GM12878 (cell line): ENCODE measurements at regions not wholly inside any gene's neighbourhood (a gene's known extent, or its start where the extent isn't known, plus 50 kb on each side); places are given as distances from the start of the nearest gene placed in this dataset.

Experiments used
- ATAC-seq: fragments of 200-7000 bp; cut with Tn5 transposase; 3 replicates; pipeline ENCODE4 v1.9.1; 2020; ENCODE audit warnings: mild to moderate bottlenecking, moderate library complexity
- BruUV-seq: library from RNA; stranded (reverse); fragments of 400-500 nt; replicated peaks from 2 replicates; lab custom pipeline; 2021; lab: Mats Ljungman, UMichigan
- CTCF ChIA-PET: fragments of 300-600 bp; sonication (Branson Sonifier 250); formaldehyde crosslinking; extraction: SDS; loops from one replicate; lab custom pipeline; 2021; ENCODE audit warnings: inconsistent platforms; lab: Yijun Ruan, JAX
- POLR2A ChIA-PET: fragments of 350-600 bp; formaldehyde crosslinking; extraction: SDS; loops from one replicate; lab custom pipeline; 2021; ENCODE audit warnings: inconsistent platforms; lab: Charles Lee
- RAD21 ChIA-PET: fragments of 300-600 bp; sonication (Branson Sonifier 250); formaldehyde crosslinking; loops from one replicate; lab custom pipeline; 2023; ENCODE audit warnings: antibody characterized with exemption; ENCODE audit not compliant: unreplicated experiment; lab: Charles Lee
- SMC1A ChIA-PET: fragments of 300-600 bp; sonication (Branson Sonifier 250); formaldehyde crosslinking; loops from one replicate; lab custom pipeline; 2023; ENCODE audit not compliant: unreplicated experiment, uncharacterized antibody; lab: Charles Lee
- DNase-seq: peaks from one replicate; pipeline ENCODE4 v3.0.0-alpha.2; 2011; ENCODE audit warnings: low read depth, low spot score
- FAIRE-seq: peaks from 3 replicates; lab custom pipeline; 2011; peaks lifted over from hg19 to GRCh38; lab: Jason Lieb, UNC
- H2AFZ ChIP-seq: 2 replicates; pipeline ENCODE4 v1.6.0; 2011; ENCODE audit warnings: low read depth, low read length, control low read depth; ENCODE audit not compliant: control insufficient read depth
- H3K27ac ChIP-seq: 2 replicates; pipeline ENCODE4 v1.5.1; 2011; ENCODE audit warnings: control low read depth; ENCODE audit not compliant: control insufficient read depth, insufficient read depth
- H3K27me3 ChIP-seq, 2 experiments: replicated peaks in 1 of 2; 2 replicates each; pipeline versions ENCODE4 v1.6.0 to v1.6.1; 2011; ENCODE audit warnings: low read length in 1 of 2; ENCODE audit not compliant: control insufficient read depth in 2 of 2, insufficient read depth in 2 of 2
- H3K36me3 ChIP-seq, 2 experiments: 2 replicates each; pipeline ENCODE4 v1.5.1; 2011; ENCODE audit warnings: low read length in 1 of 2; ENCODE audit not compliant: control insufficient read depth in 2 of 2, insufficient read depth in 2 of 2
- H3K4me1 ChIP-seq: 2 replicates; pipeline ENCODE4 v1.6.1; 2011; ENCODE audit warnings: mild to moderate bottlenecking, low read length, moderate library complexity, mixed read lengths; ENCODE audit not compliant: control insufficient read depth, insufficient read depth
- H3K4me2 ChIP-seq: 2 replicates; pipeline ENCODE4 v1.6.0; 2011; ENCODE audit warnings: control low read depth; ENCODE audit not compliant: control insufficient read depth, insufficient read depth
- H3K4me3 ChIP-seq: fragments of 200-600 bp; sonication (generic); 2 replicates; pipeline ENCODE4 v1.5.1; 2016
- H3K79me2 ChIP-seq: 2 replicates; pipeline ENCODE4 v1.6.0; 2011; ENCODE audit warnings: low read length; ENCODE audit not compliant: control insufficient read depth, insufficient read depth
- H3K9ac ChIP-seq: 2 replicates; pipeline ENCODE4 v1.8.0; 2011; ENCODE audit warnings: low read length, control low read depth, mixed read lengths; ENCODE audit not compliant: control insufficient read depth, insufficient read depth
- H3K9me3 ChIP-seq: replicated peaks from 3 replicates; pipeline ENCODE4 v1.5.1; 2011; ENCODE audit warnings: mild to moderate bottlenecking, low read length; ENCODE audit not compliant: control insufficient read depth, insufficient read depth
- H4K20me1 ChIP-seq: 2 replicates; pipeline ENCODE4 v1.6.0; 2011; ENCODE audit not compliant: control insufficient read depth, insufficient read depth
- GABPA ChIP-seq: IDR thresholded peaks from 2 replicates; pipeline ENCODE4 v1.6.1; 2014; ENCODE audit warnings: antibody characterized with exemption, low read depth, mild to moderate bottlenecking, inconsistent platforms
- HCFC1 ChIP-seq: fragments of 150-350 bp; IDR thresholded peaks from 2 replicates; pipeline ENCODE4 v1.6.1; 2014; ENCODE audit warnings: low read length
- LARP7 ChIP-seq: fragments of 450-650 bp; IDR thresholded peaks from 2 replicates; pipeline ENCODE4 v1.6.1; 2017; ENCODE audit warnings: mild to moderate bottlenecking
- MAX ChIP-seq: IDR thresholded peaks from 2 replicates; pipeline ENCODE4 v1.6.1; 2012; ENCODE audit warnings: low read depth, low read length, improper control_type of control experiment
- NFIC ChIP-seq: IDR thresholded peaks from 2 replicates; pipeline ENCODE4 v1.6.1; 2012; ENCODE audit warnings: low read depth, mild to moderate bottlenecking, inconsistent platforms, low read length, moderate library complexity
- RUNX3 ChIP-seq: IDR thresholded peaks from 2 replicates; pipeline ENCODE4 v1.6.1; 2012; ENCODE audit warnings: low read length, inconsistent platforms
- SMARCA5 ChIP-seq: fragments of 450-650 bp; IDR thresholded peaks from 2 replicates; pipeline ENCODE4 v1.6.1; 2017; ENCODE audit warnings: mild to moderate bottlenecking
- YBX1 ChIP-seq: fragments of 450-650 bp; IDR thresholded peaks from 2 replicates; pipeline ENCODE4 v1.6.1; 2016; ENCODE audit warnings: antibody characterized with exemption
- ZBTB33 ChIP-seq: fragments of 450-650 bp; IDR thresholded peaks from 2 replicates; pipeline ENCODE4 v1.6.1; 2017; ENCODE audit warnings: mild to moderate bottlenecking
- ZSCAN29 ChIP-seq: fragments of 450-650 bp; IDR thresholded peaks from 2 replicates; pipeline ENCODE4 v1.6.1; 2017; ENCODE audit warnings: mild to moderate bottlenecking, moderate library complexity
- WGBS: methylation state at CpG from one replicate; pipeline ENCODE4 v1.1.6; 2016; ENCODE audit warnings: low lambda C conversion rate; ENCODE audit not compliant: insufficient replicate concordance, insufficient coverage; ENCODE audit errors: missing lambda C conversion rate; 5-methylcytosine and 5-hydroxymethylcytosine counted together
- in situ Hi-C: fragments of 300-500 bp; cut with MboI; formaldehyde crosslinking; loops from 9 replicates; pipeline ENCODE4 v1.14.3; 2018; ENCODE audit warnings: mixed read lengths
- intact Hi-C: fragments of 100-400 bp; cut with micrococcal nuclease; formaldehyde crosslinking; loops from one replicate; pipeline ENCODE4 v1.14.2; 2022; ENCODE audit not compliant: unreplicated experiment

- H3K27ac ChIP-seq: no peak overlapping the region
- no peak overlapping the region for H3K9ac ChIP-seq
- POLR2A ChIA-PET: no interaction called here
- DNase-seq (no peak), ATAC-seq (no peak), FAIRE-seq (no peak)
- in situ Hi-C loops (no loop called here), intact Hi-C loops (no loop called here)
- no peaks in the 10 kb centered on the region for H3K4me1 ChIP-seq
- no peaks in the 10 kb centered on the region for H4K20me1 ChIP-seq
- no peak overlapping the region for H3K4me2 ChIP-seq
- no peak overlapping the region for H3K4me3 ChIP-seq
- no TSS peak for BruUV-seq
- no peaks in the 10 kb centered on the region for H3K79me2 ChIP-seq
- no peaks in the 10 kb centered on the region for H3K36me3 ChIP-seq
- H2AFZ ChIP-seq: no peak overlapping the region
- H3K9me3 ChIP-seq: no peaks in the 10 kb centered on the region; the same call in 2 of the 3 replicates
- RAD21 ChIA-PET: no interaction called here
- SMC1A ChIA-PET: no interaction called here
- no peaks in the 10 kb centered on the region for H3K27me3 ChIP-seq
- TF ChIP-seq ZSCAN29: no peak
- TF ChIP-seq YBX1: no peak
- TF ChIP-seq ZBTB33: no peak
- no peak for TF ChIP-seq NFIC
- no peak for TF ChIP-seq LARP7
- TF ChIP-seq SMARCA5: no peak
- no peak for TF ChIP-seq MAX
- TF ChIP-seq HCFC1: no peak
- no peak for TF ChIP-seq RUNX3
- no peak for TF ChIP-seq GABPA
- TF ChIP-seq, all 136 proteins: peak for 0
- WGBS: 0% methylated on average over 1 of the region's 1 CpG
- CTCF ChIA-PET: no interaction called here
Observed at GRCh38 chr21:18782721-18783120, 379.1 kb upstream of the TMPRSS15 start.
